Psoas muscle (tissue), 7 donors: ENCODE measurements at regions not wholly inside any gene's neighbourhood (a gene's known extent, or its start where the extent isn't known, plus 50 kb on each side); places are given as distances from the start of the nearest gene placed in this dataset.

Experiments used
- ATAC-seq, 4 donors: fragments of 200-7000 bp; cut with Tn5 transposase; one replicate each; pipeline ENCODE4 v1.9.1; 2020; ENCODE audit warnings: moderate library complexity in 3 of 4, mild to moderate bottlenecking in 2 of 4
- DNase-seq, 2 donors: peaks; one replicate each; pipeline ENCODE4 v3.0.0-alpha.2; 2020
- H3K27ac ChIP-seq: fragments of 200-600 bp; one replicate; pipeline ENCODE4 v1.8.0; 2022
- H3K27me3 ChIP-seq, 3 donors: fragments of 200-600 bp in 1 of 3; one replicate each; pipeline versions ENCODE4 v1.6.1 to v1.8.0; 2013 to 2022; ENCODE audit warnings: low read length in 2 of 3, mild to moderate bottlenecking in 2 of 3, moderate library complexity in 1 of 3; ENCODE audit not compliant: insufficient read depth in 3 of 3
- H3K36me3 ChIP-seq, 2 donors: fragments of 200-600 bp in 1 of 2; one replicate each; pipeline versions ENCODE4 v1.6.1 to v1.8.0; 2013 to 2022; ENCODE audit warnings: low read depth in 1 of 2, mild to moderate bottlenecking in 1 of 2, moderate library complexity in 1 of 2; ENCODE audit not compliant: insufficient read depth in 1 of 2
- H3K4me1 ChIP-seq: fragments of 200-600 bp; one replicate; pipeline ENCODE4 v1.8.0; 2022
- H3K4me3 ChIP-seq: fragments of 200-600 bp; one replicate; pipeline ENCODE4 v1.8.0; 2022; ENCODE audit warnings: mild to moderate bottlenecking
- H3K9me3 ChIP-seq: fragments of 200-600 bp; one replicate; pipeline ENCODE4 v1.8.0; 2022
- WGBS, 3 donors: extraction: QIAGEN DNeasy Blood & Tissue Kit; methylation state at CpG; one replicate each; pipeline versions ENCODE4 v1.1.6 to v1.1.7; 2013; 5-methylcytosine and 5-hydroxymethylcytosine counted together
- intact Hi-C, 2 donors: fragments of 100-400 bp; cut with DNase I; formaldehyde crosslinking; loops; one replicate each; pipeline versions ENCODE4 v1.11.0 to v1.14.2; 2022
- TF ChIP-seq, protein P1 (sequence below): fragments of 200-600 bp; IDR thresholded peaks from one replicate; pipeline ENCODE4 v1.8.0; 2022; ENCODE audit warnings: antibody characterized with exemption
- donor health status: healthy with polysubstance abuse.
- donor health status: DM: no; HTN: no; CAD: no; lungs with moderate emphysema.
- donor health status: Bipolar disorder and iron deficiency.
- donor health status: healthy.
- donor health status: DM: yes; HTN: yes; CAD: no.
- donor health status: DM: no; HTN: no; CAD: no.
- donor health status: DM: yes; HTN: yes; CAD: no.

- no peaks in the 10 kb centered on the region for H3K36me3 ChIP-seq
- TF ChIP-seq, protein P1, sequence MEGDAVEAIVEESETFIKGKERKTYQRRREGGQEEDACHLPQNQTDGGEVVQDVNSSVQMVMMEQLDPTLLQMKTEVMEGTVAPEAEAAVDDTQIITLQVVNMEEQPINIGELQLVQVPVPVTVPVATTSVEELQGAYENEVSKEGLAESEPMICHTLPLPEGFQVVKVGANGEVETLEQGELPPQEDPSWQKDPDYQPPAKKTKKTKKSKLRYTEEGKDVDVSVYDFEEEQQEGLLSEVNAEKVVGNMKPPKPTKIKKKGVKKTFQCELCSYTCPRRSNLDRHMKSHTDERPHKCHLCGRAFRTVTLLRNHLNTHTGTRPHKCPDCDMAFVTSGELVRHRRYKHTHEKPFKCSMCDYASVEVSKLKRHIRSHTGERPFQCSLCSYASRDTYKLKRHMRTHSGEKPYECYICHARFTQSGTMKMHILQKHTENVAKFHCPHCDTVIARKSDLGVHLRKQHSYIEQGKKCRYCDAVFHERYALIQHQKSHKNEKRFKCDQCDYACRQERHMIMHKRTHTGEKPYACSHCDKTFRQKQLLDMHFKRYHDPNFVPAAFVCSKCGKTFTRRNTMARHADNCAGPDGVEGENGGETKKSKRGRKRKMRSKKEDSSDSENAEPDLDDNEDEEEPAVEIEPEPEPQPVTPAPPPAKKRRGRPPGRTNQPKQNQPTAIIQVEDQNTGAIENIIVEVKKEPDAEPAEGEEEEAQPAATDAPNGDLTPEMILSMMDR: no peak
- intact Hi-C loops: no loop called here
- no peaks in the 10 kb centered on the region for H3K27me3 ChIP-seq
- no peaks in the 10 kb centered on the region for H3K4me1 ChIP-seq
- 61 to 79% (median 72%) methylated on average over 5 of the region's 5 CpGs for WGBS, 3 donors
- peaks cover 6% of the 10 kb centered on the region for H3K9me3 ChIP-seq
- DNase-seq (no peak), ATAC-seq (no peak)
- H3K27ac ChIP-seq: no peak overlapping the region
- H3K4me3 ChIP-seq: no peak overlapping the region
These were observed 957.2 kb upstream of the PRKX start for GRCh38 chrX:4670606-4671005.

- 75 to 78% (median 76%) methylated on average over 7 of the region's 7 CpGs for WGBS, 3 donors
- Histone ChIP-seq H3K27me3 (no peaks in the 10 kb centered on the region), H3K4me3 (no peak overlapping the region), H3K4me1 (no peaks in the 10 kb centered on the region), H3K36me3 (no peaks in the 10 kb centered on the region), H3K9me3 (peaks cover 6% of the 10 kb centered on the region), H3K27ac (no peak overlapping the region)
- DNase-seq: no peak
- intact Hi-C loops: no loop called here
- TF ChIP-seq, protein P1: no peak
- ATAC-seq: no peak
These were observed 955.5 kb upstream of the PRKX start for GRCh38 chrX:4668802-4669536.

DNA sequence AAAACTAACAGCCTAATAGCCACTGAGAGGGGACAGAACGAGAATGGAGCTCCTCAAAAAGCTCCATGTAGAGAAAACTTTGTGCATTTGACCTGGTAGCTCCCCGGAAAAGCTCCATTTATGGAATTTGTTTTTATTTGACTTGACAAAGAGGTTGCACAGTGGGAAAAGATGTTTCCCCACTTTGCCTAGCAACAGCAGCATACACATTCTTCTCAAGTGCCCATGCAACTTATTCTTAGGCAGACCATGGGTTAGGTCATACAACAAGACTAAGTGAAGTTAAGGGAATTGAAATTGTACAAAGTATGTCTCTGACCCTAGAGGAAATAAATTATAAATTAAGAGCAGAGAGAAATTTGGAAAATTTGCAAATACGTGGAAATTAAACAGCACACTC lies 949.6 kb upstream of the PRKX start:
- H3K27ac ChIP-seq: no peak overlapping the region
- H3K4me3 ChIP-seq: no peak overlapping the region
- peaks cover 9% of the 10 kb centered on the region for H3K9me3 ChIP-seq
- H3K36me3 ChIP-seq: no peaks in the 10 kb centered on the region
- no peaks in the 10 kb centered on the region for H3K4me1 ChIP-seq
- intact Hi-C loops: no loop called here
- TF ChIP-seq, protein P1: no peak
- no peak for DNase-seq
- H3K27me3 ChIP-seq: no peaks in the 10 kb centered on the region
- WGBS, 3 donors: 65 to 72% (median 67%) methylated on average over 3 of the region's 3 CpGs
- ATAC-seq: no peak

GRCh38 chrX:4661771-4662170 lies 948.3 kb upstream of the PRKX start:
- Histone ChIP-seq H3K36me3 (no peaks in the 10 kb centered on the region), H3K4me1 (no peaks in the 10 kb centered on the region), H3K27me3 (no peaks in the 10 kb centered on the region), H3K27ac (no peak overlapping the region), H3K4me3 (no peak overlapping the region), H3K9me3 (peaks cover 6% of the 10 kb centered on the region)
- no peak for ATAC-seq
- TF ChIP-seq, protein P1: no peak
- intact Hi-C loops: no loop called here
- 78 to 85% (median 82%) methylated on average over 5 of the region's 5 CpGs for WGBS, 3 donors
- DNase-seq: no peak

DNA sequence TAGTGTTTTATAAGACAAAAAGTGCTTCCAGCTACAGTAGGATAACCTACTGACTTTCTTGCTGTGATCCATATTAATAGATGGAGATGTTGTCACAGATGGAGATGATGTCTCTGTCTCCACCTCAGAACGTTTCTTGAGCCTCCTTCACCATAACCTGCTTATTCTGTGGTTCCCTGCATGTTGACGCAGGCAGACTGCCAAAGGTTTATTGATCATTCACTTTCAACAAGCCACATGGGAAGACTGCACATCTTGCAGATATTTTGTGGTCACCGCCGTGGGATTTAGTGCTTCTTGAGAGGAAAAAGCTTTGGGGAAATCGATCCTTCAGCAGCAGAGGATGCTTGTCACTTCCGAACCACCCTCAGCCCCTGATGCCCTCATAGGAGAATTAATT lies 943.0 kb upstream of the PRKX start:
- ATAC-seq: no peak
- TF ChIP-seq, protein P1: no peak
- intact Hi-C loops: no loop called here
- 70 to 78% (median 73%) methylated on average over 6 of the region's 6 CpGs for WGBS, 3 donors
- Histone ChIP-seq H3K27me3 (no peaks in the 10 kb centered on the region), H3K4me1 (no peaks in the 10 kb centered on the region), H3K9me3 (no peaks in the 10 kb centered on the region), H3K27ac (no peak overlapping the region), H3K4me3 (no peak overlapping the region), H3K36me3 (no peaks in the 10 kb centered on the region)
- no peak for DNase-seq
